SK-N-SH (cell line): ENCODE measurements at regions not wholly inside any gene's neighbourhood (a gene's known extent, or its start where the extent isn't known, plus 50 kb on each side); places are given as distances from the start of the nearest gene placed in this dataset.

Experiments
- CTCF ChIA-PET: fragments of 300-600, 350-600 bp; formaldehyde crosslinking; extraction: SDS; loops from one replicate; lab custom pipeline; 2021; lab: Yijun Ruan, JAX
- POLR2A ChIA-PET: fragments of 350-600 bp; sonication (Branson Sonifier 250); formaldehyde crosslinking; extraction: SDS; loops from one replicate; lab custom pipeline; 2020; ENCODE audit warnings: antibody characterized with exemption, inconsistent platforms; lab: Yijun Ruan, JAX
- DNase-seq: peaks from one replicate; pipeline ENCODE4 v3.0.0; 2012
- H2AFZ ChIP-seq: fragments of 200-600 bp; sonication (generic); 2 replicates; pipeline ENCODE4 v1.8.1; 2016; ENCODE audit warnings: antibody characterized with exemption, mild to moderate bottlenecking, low read depth
- H3F3A ChIP-seq: fragments of 200-600 bp; sonication (generic); replicated peaks from 2 replicates; pipeline ENCODE3; 2016; ENCODE audit warnings: antibody characterized with exemption, mild to moderate bottlenecking; ENCODE audit not compliant: insufficient read depth
- H3K27ac ChIP-seq, 2 experiments: fragments of 200-500 bp in 1 of 2; fragments of 200-600 bp in 1 of 2; sonication (Bioruptor generic) in 1 of 2; sonication (generic), shearing (Covaris generic) in 1 of 2; 2 replicates each; pipeline versions ENCODE4 v1.5.1 to v1.6.1; 2014 to 2016; ENCODE audit warnings: low read depth in 2 of 2, inconsistent platforms in 1 of 2, low read length in 1 of 2, mild to moderate bottlenecking in 1 of 2, mixed read lengths in 1 of 2
- H3K27me3 ChIP-seq: fragments of 200-600 bp; sonication (generic), shearing (Covaris generic); 2 replicates; pipeline ENCODE4 v1.6.1; 2016; ENCODE audit warnings: mixed run types; ENCODE audit not compliant: insufficient read depth
- H3K36me3 ChIP-seq, 2 experiments: fragments of 200-500 bp in 1 of 2; fragments of 200-600 bp in 1 of 2; sonication (Bioruptor generic) in 1 of 2; sonication (generic) in 1 of 2; replicated peaks in 1 of 2; 2 replicates each; pipeline versions ENCODE3 to v1.5.1; 2014 to 2016; ENCODE audit warnings: low read length in 1 of 2, mild to moderate bottlenecking in 1 of 2; ENCODE audit not compliant: insufficient read depth in 2 of 2, control insufficient read depth in 1 of 2
- H3K4me1 ChIP-seq, 2 experiments: fragments of 200-500 bp in 1 of 2; fragments of 200-600 bp in 1 of 2; sonication (Bioruptor generic) in 1 of 2; sonication (generic), shearing (Covaris generic) in 1 of 2; 2 replicates each; pipeline versions ENCODE4 v1.5.1 to v1.6.1; 2014 to 2016; ENCODE audit warnings: low read depth in 1 of 2, low read length in 1 of 2, mixed run types in 1 of 2; ENCODE audit not compliant: insufficient read depth in 2 of 2, control insufficient read depth in 1 of 2
- H3K4me2 ChIP-seq: fragments of 200-600 bp; sonication (generic), shearing (Covaris generic); 2 replicates; pipeline ENCODE4 v1.6.1; 2017; ENCODE audit warnings: mixed run types
- H3K4me3 ChIP-seq, 2 experiments: fragments of 200-500 bp in 1 of 2; fragments of 200-600 bp in 1 of 2; sonication (Bioruptor generic) in 1 of 2; sonication (generic), shearing (Covaris generic) in 1 of 2; 2 replicates each; pipeline versions ENCODE4 v1.5.1 to v1.8.1; 2014 to 2016; ENCODE audit warnings: low read depth in 2 of 2, inconsistent platforms in 1 of 2, low read length in 1 of 2, mild to moderate bottlenecking in 1 of 2, mixed read lengths in 1 of 2, moderate library complexity in 1 of 2
- H3K79me2 ChIP-seq: fragments of 200-600 bp; sonication (generic); 2 replicates; pipeline ENCODE4 v1.8.1; 2017; ENCODE audit warnings: mild to moderate bottlenecking; ENCODE audit not compliant: insufficient read depth
- H3K9ac ChIP-seq: fragments of 200-600 bp; sonication (generic); 2 replicates; pipeline ENCODE4 v1.6.1; 2017; ENCODE audit warnings: mixed run types
- H3K9me2 ChIP-seq: fragments of 200-600 bp; sonication (generic); 2 replicates; pipeline ENCODE4 v1.6.1; 2017; ENCODE audit warnings: mixed run types
- H3K9me3 ChIP-seq: fragments of 200-600 bp; sonication (generic); 2 replicates; pipeline ENCODE4 v1.6.1; 2017; ENCODE audit warnings: mixed run types, mild to moderate bottlenecking, moderate library complexity
- H4K20me1 ChIP-seq: fragments of 200-600 bp; sonication (generic); 2 replicates; pipeline ENCODE4 v1.6.1; 2017; ENCODE audit warnings: mild to moderate bottlenecking, mixed run types; ENCODE audit not compliant: insufficient read depth
- CHD2 ChIP-seq: fragments of 150-350 bp; IDR thresholded peaks from 2 replicates; pipeline ENCODE4 v1.6.1; 2018; ENCODE audit warnings: low read length; ENCODE audit not compliant: partially characterized antibody
- EZH2phosphoT487 ChIP-seq: fragments of 200-600 bp; sonication (generic); IDR thresholded peaks from 2 replicates; pipeline ENCODE4 v1.6.1; 2017; ENCODE audit warnings: low read depth, mixed run types, mild to moderate bottlenecking, antibody characterized with exemption, moderate library complexity, borderline replicate concordance
- FOSL2 ChIP-seq: IDR thresholded peaks from 2 replicates; pipeline ENCODE4 v1.4.0; 2012; ENCODE audit warnings: low read depth, mild to moderate bottlenecking, moderate library complexity, borderline replicate concordance
- JUND ChIP-seq: IDR thresholded peaks from 2 replicates; pipeline ENCODE4 v1.4.0; 2012
- MAX ChIP-seq: IDR thresholded peaks from 2 replicates; pipeline ENCODE4 v1.4.0; 2012; ENCODE audit warnings: low read depth
- MXI1 ChIP-seq: IDR thresholded peaks from 2 replicates; pipeline ENCODE4 v1.6.1; 2012; ENCODE audit warnings: mild to moderate bottlenecking, low read depth, low read length, improper control_type of control experiment
- NFIC ChIP-seq: IDR thresholded peaks from 2 replicates; pipeline ENCODE4 v1.4.0; 2012; ENCODE audit warnings: borderline replicate concordance
- NRF1 ChIP-seq: IDR thresholded peaks from 2 replicates; pipeline ENCODE4 v1.6.1; 2012; ENCODE audit warnings: low read depth, mild to moderate bottlenecking, low read length
- RAD21 ChIP-seq: IDR thresholded peaks from 2 replicates; pipeline ENCODE4 v1.6.1; 2012; ENCODE audit warnings: mild to moderate bottlenecking, low read length
- RFX5 ChIP-seq: IDR thresholded peaks from 2 replicates; pipeline ENCODE4 v1.6.1; 2012; ENCODE audit warnings: mild to moderate bottlenecking, improper control_type of control experiment, low read length
- RXRA ChIP-seq: IDR thresholded peaks from 2 replicates; pipeline ENCODE4 v1.4.0; 2012; ENCODE audit warnings: low read depth, mild to moderate bottlenecking, borderline replicate concordance
- SIN3A ChIP-seq: IDR thresholded peaks from 2 replicates; pipeline ENCODE4 v1.6.1; 2012; ENCODE audit warnings: low read depth, mild to moderate bottlenecking, low read length, moderate library complexity, borderline replicate concordance
- TEAD4 ChIP-seq: IDR thresholded peaks from 2 replicates; pipeline ENCODE4 v1.4.0; 2012; ENCODE audit warnings: mild to moderate bottlenecking, borderline replicate concordance; ENCODE audit not compliant: insufficient read depth
- WGBS: methylation state at CpG from one replicate; pipeline ENCODE4 v1.1.6; 2017; ENCODE audit warnings: low lambda C conversion rate; 5-methylcytosine and 5-hydroxymethylcytosine counted together
- TF ChIP-seq, protein P1 (sequence below): IDR thresholded peaks from 2 replicates; pipeline ENCODE4; 2012
- TF ChIP-seq, protein P2 (sequence below): IDR thresholded peaks from 2 replicates; pipeline ENCODE4 v1.4.0; 2012; ENCODE audit warnings: low read depth, borderline replicate concordance

DNA sequence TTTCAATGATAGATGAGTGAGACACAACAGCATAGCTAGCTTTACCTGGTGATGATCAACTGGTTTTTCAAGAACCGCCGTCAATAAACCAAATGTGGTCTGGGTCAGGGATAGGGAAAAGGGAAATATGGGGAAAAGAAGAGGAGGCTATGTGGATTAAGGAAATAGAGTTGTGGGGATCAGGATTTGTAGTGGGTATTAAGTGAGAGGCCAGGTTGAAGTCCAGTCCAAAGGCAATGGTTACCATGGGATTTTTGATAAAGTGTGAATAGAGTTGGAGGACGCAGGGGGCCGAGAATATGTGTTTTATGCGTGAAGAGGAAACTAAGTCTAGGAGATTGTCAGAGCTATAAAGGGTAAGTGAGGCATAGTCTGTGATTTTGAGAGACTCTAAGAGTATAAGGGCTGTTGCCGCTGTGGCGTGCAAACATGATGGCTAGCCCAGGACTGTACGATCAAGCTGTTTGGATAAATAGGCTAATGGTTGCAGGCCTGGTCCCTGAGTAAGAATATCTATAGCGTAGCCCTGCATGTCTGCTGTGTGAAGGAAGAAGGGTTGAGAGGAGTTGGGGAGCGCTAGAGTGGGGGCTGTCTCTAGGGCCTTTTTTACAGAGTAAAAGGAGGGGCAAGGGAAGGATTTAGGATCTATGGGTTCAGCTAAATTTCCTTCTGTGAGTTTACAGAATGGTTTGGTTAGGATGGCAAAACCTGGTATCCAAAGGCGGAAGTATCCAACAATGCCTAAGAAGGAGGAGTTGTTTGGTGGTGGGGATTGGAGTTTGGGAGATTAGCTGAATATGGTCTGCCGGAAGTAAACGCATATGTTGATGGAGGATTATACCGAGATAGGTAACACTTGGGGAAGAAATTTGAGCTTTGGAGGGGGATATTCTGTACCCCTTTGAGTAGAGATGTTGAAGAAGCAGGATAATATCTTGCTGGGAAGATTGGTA is 749.7 kb upstream of the ADGRB3 start:
- Histone ChIP-seq H3K4me2 (no peak overlapping the region), H3K27ac (no peak overlapping the region), H3K9me3 (no peaks in the 10 kb centered on the region), H3F3A (no peaks in the 10 kb centered on the region), H3K9me2 (no peaks in the 10 kb centered on the region), H3K36me3 (no peaks in the 10 kb centered on the region), H2AFZ (no peak overlapping the region), H3K4me1 (no peaks in the 10 kb centered on the region), H3K4me3 (no peak overlapping the region), H3K9ac (no peak overlapping the region), H3K27me3 (no peaks in the 10 kb centered on the region), H4K20me1 (no peaks in the 10 kb centered on the region), H3K79me2 (no peaks in the 10 kb centered on the region)
- WGBS, result 62% methylated on average over 14 of the region's 14 CpGs
- ChIA-PET CTCF (no interaction called here), POLR2A (no interaction called here)
- TF ChIP-seq SIN3A, result no peak
- no peak for TF ChIP-seq JUND
- TF ChIP-seq TEAD4, result no peak
- no peak for TF ChIP-seq RXRA
- TF ChIP-seq, protein P1, sequence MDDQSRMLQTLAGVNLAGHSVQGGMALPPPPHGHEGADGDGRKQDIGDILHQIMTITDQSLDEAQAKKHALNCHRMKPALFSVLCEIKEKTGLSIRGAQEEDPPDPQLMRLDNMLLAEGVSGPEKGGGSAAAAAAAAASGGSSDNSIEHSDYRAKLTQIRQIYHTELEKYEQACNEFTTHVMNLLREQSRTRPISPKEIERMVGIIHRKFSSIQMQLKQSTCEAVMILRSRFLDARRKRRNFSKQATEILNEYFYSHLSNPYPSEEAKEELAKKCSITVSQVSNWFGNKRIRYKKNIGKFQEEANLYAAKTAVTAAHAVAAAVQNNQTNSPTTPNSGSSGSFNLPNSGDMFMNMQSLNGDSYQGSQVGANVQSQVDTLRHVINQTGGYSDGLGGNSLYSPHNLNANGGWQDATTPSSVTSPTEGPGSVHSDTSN, result no peak
- no peak for TF ChIP-seq FOSL2
- TF ChIP-seq, protein P2, sequence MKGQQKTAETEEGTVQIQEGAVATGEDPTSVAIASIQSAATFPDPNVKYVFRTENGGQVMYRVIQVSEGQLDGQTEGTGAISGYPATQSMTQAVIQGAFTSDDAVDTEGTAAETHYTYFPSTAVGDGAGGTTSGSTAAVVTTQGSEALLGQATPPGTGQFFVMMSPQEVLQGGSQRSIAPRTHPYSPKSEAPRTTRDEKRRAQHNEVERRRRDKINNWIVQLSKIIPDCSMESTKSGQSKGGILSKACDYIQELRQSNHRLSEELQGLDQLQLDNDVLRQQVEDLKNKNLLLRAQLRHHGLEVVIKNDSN, result no peak
- no peak for TF ChIP-seq RFX5
- TF ChIP-seq EZH2phosphoT487, result no peak
- no peak for TF ChIP-seq MAX
- TF ChIP-seq CHD2, result no peak
- no peak for TF ChIP-seq NRF1
- TF ChIP-seq MXI1, result no peak
- no peak for DNase-seq

GRCh38 chr6:67884442-67884841 is 750.6 kb upstream of the ADGRB3 start:
- DNase-seq, result no peak
- H3K27me3 ChIP-seq, result no peaks in the 10 kb centered on the region
- H2AFZ ChIP-seq, result no peak overlapping the region
- ChIA-PET CTCF (no interaction called here), POLR2A (no interaction called here)
- no peaks in the 10 kb centered on the region for H3K4me1 ChIP-seq
- no peaks in the 10 kb centered on the region for H3K9me2 ChIP-seq
- no peaks in the 10 kb centered on the region for H3K36me3 ChIP-seq
- no peaks in the 10 kb centered on the region for H3K9me3 ChIP-seq
- no peaks in the 10 kb centered on the region for H4K20me1 ChIP-seq
- H3K4me3 ChIP-seq, result no peak overlapping the region
- no peak overlapping the region for H3K9ac ChIP-seq
- WGBS, result 59% methylated on average over 8 of the region's 8 CpGs
- no peak overlapping the region for H3K4me2 ChIP-seq
- no peak overlapping the region for H3K27ac ChIP-seq
- H3K79me2 ChIP-seq, result no peaks in the 10 kb centered on the region
- H3F3A ChIP-seq, result no peaks in the 10 kb centered on the region
- TF ChIP-seq NFIC (no peak), RAD21 (no peak)
